Endothelial cell of umbilical vein (primary cell): ENCODE measurements at regions not wholly inside any gene's neighbourhood (a gene's known extent, or its start where the extent isn't known, plus 50 kb on each side); places are given as distances from the start of the nearest gene placed in this dataset.

Experiments used
- CTCF ChIP-seq, 2 donors: IDR thresholded peaks; 1 replicate in 1 of 2; 2 replicates in 1 of 2; pipeline ENCODE4 v1.5.1; 2011; ENCODE audit warnings: low read length in 2 of 2, mild to moderate bottlenecking in 2 of 2, moderate library complexity in 2 of 2, control low read depth in 1 of 2, inconsistent platforms in 1 of 2, low read depth in 1 of 2; ENCODE audit not compliant: insufficient read depth in 1 of 2; ENCODE audit errors: extremely low read depth in 1 of 2
- POLR2A ChIP-seq: IDR thresholded peaks from 2 replicates; pipeline ENCODE4 v1.6.1; 2012; ENCODE audit warnings: low read depth, mild to moderate bottlenecking, control low read depth, low read length
- POLR2AphosphoS5 ChIP-seq: IDR thresholded peaks from 2 replicates; pipeline ENCODE4 v1.6.1; 2012; ENCODE audit warnings: low read depth, mild to moderate bottlenecking, control low read depth, low read length, moderate library complexity; ENCODE audit not compliant: insufficient read depth

GRCh38 chr22:49159711-49160110, 668.0 kb downstream of the BRD1 start:
- no peak for TF ChIP-seq CTCF (IDR thresholded peaks at IDR 0.05; ENCODE audit: extremely low read depth in 1 of 2, insufficient read depth in 1 of 2, low read depth in 1 of 2, low read length in 2 of 2)
- no peak for TF ChIP-seq POLR2A
- no peak for TF ChIP-seq POLR2AphosphoS5
